ENCODE measurements at regions not wholly inside any gene's neighbourhood (a gene's known extent, or its start where the extent isn't known, plus 50 kb on each side); places are given as distances from the start of the nearest gene placed in this dataset.

DNA sequence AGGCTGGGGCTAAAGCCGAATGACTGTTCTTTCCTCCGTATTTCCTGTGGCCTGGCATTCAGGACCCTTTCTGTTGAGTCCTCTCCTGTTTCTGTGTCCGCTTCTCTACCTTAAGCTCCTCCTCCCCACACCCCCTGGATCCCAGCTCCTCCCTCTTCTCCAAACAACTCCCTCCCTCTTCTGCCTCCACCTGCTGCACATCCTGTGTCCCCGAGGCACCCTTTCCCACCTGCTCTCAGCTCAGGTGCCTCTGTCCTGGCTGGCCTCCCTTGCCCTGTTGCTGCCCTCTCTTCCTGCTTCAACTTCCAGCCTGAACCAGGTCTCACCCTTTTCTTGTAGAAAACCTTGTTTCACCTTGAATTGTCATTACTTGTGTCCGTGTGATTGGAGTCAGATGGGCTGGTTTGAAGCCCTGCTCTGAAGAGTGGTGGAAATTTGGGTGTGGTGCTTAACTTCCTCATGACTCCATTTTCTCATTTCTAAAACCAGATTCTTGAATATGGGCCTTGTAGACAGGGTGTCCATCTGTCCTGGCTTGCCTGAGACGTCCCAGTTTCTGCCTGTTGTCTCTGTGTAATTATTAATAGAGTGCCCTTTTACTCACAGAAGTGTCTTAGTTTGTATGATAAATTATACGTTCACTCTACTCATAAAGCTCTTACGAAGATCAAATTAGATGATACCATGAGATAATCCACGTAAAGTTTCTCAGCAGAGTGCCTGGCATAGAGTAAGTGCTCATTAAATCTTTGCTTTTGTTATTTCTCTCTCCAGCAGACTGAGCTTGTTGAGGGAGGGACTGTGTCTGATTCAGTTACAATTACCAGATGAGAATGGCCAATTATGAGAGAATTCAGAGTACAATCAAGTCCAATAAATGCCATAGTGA lies 58.9 kb upstream of the TRABD2B start:
- no peak for DNase-seq (ENCODE audit: low spot score)

DNA sequence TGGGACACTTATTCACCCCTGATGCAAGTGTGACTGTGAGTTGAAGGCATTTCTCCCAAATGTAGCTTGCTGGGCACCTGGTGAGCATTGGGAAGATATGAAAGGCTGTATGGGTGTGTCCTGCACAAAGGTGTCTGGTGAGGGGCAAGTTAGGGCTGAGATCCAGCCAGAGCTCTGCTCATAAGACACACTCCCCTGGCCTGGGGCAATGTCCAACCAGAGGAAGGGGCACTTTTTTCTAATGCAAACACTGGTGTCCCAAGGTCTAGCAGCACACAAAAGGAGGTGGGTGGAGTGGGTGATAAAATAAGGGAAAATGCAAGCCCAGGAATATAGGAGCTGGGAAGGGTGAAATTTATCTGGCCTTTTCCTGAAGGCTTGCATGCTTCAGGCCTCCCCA lies 57.0 kb upstream of the TRABD2B start:
- no peak for DNase-seq (ENCODE audit: low spot score)

- DNase-seq (ENCODE audit: low spot score): no peak
Measured at GRCh38 chr1:48052923-48053291, 55.7 kb upstream of the TRABD2B start.

- no peak for DNase-seq (ENCODE audit: low spot score)
Measured at GRCh38 chr1:48051466-48052126, 54.4 kb upstream of the TRABD2B start.

DNA sequence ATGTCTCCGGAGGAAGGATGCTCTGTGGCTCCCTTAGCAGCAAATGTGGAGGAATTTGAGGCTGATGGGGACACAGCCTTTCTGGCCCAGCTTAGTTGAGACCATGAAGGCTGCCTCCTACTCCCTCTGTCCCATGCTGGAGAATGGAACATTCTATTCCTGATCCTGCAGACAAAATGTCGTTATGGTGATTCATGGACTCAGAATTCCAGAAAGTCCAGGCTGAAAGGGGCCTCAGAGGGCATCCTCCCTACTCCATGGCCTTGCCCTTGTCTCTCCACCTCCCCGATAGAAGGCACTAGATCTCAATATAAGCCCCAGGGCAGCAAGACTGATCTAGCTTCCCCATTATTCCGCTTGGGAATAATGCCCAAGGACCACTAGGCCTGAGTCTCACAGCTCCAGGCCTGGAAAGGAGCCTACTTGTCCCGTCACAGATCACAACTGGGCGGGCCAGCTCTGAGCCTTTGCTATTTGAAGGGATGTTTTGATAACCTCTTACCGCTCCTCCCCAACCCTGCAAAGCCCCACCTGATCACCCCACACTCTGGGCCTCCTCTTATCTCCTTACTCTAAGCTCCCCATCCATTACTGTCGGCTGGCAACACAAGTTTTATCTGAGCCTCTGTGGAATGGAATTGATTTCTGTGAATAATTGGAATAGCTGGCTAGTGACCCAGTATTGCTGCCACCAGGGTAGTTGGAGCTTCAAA lies 52.8 kb upstream of the TRABD2B start:
- no peak for DNase-seq (ENCODE audit: low spot score)

DNA sequence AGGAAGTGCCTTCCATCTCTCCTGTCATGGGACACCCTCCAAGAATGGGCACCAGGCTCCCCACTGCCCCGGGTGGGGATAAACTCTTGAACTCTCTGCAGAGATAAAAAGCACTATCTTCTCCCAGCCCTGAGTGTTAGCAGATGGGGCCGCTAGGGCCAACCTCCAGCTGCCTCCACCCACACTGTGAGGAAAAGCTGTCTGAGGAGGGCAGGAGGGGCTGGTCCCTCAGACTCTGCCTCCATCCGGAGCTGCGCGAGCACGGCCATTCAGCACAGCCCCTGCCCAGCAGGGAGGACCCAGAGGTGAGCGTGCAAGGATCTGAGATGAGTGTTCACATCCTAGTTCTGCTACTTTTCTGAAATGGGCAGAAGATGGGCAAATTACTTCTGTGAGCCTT lies 51.8 kb upstream of the TRABD2B start:
- DNase-seq (ENCODE audit: low spot score): no peak

DNA sequence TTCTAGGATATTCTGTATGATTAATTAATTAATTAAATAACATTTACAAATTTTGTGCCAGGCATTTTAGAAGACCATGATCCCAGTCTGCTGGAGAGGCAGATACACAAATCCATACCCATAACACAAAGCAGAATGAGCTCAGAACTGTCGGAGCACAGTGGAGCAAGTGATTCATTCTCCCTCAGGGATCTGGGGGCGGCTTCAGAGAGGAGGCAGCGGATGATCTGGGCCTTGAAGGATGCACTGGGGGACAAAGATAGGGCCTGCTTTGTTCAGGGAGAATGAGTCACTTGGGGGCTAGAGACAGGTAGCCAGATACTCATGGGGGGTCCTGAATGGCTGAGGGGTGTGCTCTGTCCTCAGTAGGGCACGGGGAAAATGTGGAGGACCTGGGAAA lies 50.9 kb upstream of the TRABD2B start:
- no peak for DNase-seq (ENCODE audit: low spot score)

DNA sequence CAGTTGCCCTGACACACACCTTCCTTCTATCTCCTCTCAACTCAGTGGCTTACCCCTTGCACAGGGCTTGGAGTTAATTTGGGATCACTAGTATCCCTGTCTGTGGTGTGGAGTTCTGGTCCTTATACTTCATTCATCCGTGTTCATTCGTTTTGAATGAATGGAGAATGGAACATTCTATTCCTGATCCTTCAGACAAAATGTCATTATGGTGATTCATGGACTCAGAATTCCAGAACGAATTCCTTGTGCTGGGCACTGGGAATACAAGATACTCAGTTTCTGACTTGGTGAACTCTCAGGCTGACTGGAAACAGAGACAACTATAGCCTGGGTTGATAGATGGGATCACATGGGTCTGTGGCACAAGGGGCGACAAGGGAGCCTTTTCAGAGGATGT lies 49.9 kb upstream of the TRABD2B start:
- DNase-seq (ENCODE audit: low spot score): no peak
